Fibroblast of mammary gland (primary cell): ENCODE measurements at regions not wholly inside any gene's neighbourhood (a gene's known extent, or its start where the extent isn't known, plus 50 kb on each side); places are given as distances from the start of the nearest gene placed in this dataset.

ENCODE experiments used
- DNase-seq: peaks from one replicate; pipeline ENCODE4 v3.0.0-alpha.2; 2010; ENCODE audit warnings: low read depth
- H3K4me3 ChIP-seq: 2 replicates; pipeline ENCODE4 v1.5.1; 2011; ENCODE audit warnings: low read depth, mild to moderate bottlenecking, low read length, moderate library complexity; ENCODE audit not compliant: control insufficient read depth
- CTCF ChIP-seq: conservative IDR thresholded peaks from 2 replicates; pipeline ENCODE4 v1.5.1; 2011; ENCODE audit warnings: low read depth, low read length, inconsistent platforms; ENCODE audit not compliant: control insufficient read depth, insufficient read depth

DNA sequence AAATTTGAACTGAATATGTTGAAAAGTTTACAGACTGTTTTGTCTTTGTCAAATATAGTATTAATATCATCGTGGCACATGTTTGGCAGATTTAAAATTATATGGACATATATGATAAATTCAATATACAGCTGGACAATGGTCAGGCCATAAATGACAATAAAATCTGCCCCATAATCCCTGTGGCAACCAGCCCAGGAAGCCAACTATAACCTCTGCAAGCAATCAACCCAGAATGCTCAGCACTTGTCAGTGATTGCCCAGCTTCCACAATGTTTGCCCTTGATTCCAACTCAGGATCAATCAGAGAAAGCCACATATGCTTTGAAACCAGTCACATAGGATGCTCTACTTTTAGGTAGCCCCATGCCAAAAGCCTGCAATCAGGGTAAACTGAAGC lies 671.9 kb downstream of the SUCLG1 start:
- DNase-seq = no peak
- TF ChIP-seq CTCF = no peak
- H3K4me3 ChIP-seq = no peak overlapping the region

- no peak for TF ChIP-seq CTCF
- no peak for DNase-seq
- no peak overlapping the region for H3K4me3 ChIP-seq
These were observed 672.9 kb downstream of the SUCLG1 start for GRCh38 chr2:83786140-83786539.

GRCh38 chr2:83784947-83785346 lies 674.1 kb downstream of the SUCLG1 start:
- TF ChIP-seq CTCF = no peak
- no peak overlapping the region for H3K4me3 ChIP-seq
- DNase-seq = no peak

DNA sequence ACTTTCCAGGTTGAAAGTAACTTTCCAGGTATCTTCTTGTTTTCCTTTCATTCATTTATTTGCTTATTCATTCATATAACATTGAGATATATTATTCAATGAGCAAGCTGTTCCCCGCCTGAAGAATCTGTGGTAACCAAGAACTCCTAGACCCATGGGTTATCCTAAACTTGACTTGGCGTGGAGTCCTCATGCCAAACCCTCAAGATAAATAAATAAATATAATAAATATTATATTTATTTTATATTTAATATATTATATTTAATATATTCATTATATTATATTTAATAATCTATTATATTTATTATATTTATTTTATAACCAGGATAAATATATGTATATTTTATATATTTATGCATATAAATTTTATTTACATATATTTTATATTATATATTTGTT lies 674.8 kb downstream of the SUCLG1 start:
- no peak for DNase-seq
- no peak for TF ChIP-seq CTCF
- no peak overlapping the region for H3K4me3 ChIP-seq

DNA sequence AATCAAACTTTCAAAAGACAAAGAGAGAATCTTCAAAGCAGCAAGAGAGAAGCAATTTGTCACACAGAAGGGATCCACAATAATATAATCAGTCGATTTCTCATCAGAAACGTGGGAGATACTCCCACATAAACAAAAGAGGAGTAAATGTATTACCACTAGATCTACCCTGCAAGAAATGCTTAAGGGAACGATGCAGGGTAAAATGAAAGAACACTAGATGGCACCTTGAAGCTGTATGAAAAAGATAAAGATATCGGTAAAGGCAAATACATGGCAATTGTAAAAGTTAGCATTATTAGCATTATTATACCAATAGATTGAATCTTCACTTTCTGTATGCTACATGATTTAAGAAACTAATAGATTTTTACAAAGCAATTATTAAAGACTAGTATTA lies 677.0 kb downstream of the SUCLG1 start:
- H3K4me3 ChIP-seq = no peak overlapping the region
- DNase-seq = no peak
- no peak for TF ChIP-seq CTCF

DNA sequence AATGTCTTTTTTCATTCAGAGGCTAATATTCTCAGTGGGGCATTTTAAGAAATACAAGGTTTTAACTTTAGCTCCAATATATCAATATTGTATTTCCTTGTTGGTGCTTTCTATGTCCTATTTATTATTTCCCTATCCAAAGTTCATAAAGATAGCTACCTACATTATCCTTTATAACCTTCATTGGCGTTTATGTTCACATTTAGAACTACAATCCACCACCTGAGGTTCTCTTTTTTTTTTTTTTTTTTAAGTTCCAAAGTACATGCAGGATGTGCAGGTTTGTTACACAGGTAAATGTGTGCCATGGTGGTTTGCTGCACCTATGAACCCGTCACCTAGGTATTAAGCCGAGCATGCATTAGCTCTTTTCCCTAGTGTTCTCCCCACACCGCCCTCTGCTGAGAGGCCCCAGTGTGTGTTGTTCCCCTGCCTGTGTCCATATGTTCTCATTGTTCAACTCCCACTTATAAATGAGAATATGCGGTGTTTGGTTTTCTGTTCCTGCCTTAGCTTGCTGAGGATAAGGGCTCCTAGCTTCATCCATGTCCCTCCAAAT lies 694.6 kb downstream of the SUCLG1 start:
- no peak for TF ChIP-seq CTCF
- DNase-seq = no peak
- no peak overlapping the region for H3K4me3 ChIP-seq

- no peak overlapping the region for H3K4me3 ChIP-seq
- no peak for TF ChIP-seq CTCF
- no peak for DNase-seq
These were observed 701.8 kb downstream of the SUCLG1 start for GRCh38 chr2:83757329-83757728.
